H9 (cell line): ENCODE measurements at regions not wholly inside any gene's neighbourhood (a gene's known extent, or its start where the extent isn't known, plus 50 kb on each side); places are given as distances from the start of the nearest gene placed in this dataset.
A peak's percentile ranks its signal among the peaks of the same experiment; 100 is the strongest.

ENCODE experiments used
- DNase-seq: peaks from one replicate; pipeline ENCODE4 v3.0.0-alpha.2; 2017
- H2AFZ ChIP-seq: one replicate; pipeline ENCODE4 v1.6.1; 2013; ENCODE audit warnings: mild to moderate bottlenecking, low read length, control low read depth, moderate library complexity
- H2AK5ac ChIP-seq: 2 replicates; pipeline ENCODE4 v1.6.1; 2013; ENCODE audit warnings: low read length, control low read depth, mixed read lengths; ENCODE audit not compliant: insufficient read length
- H2BK120ac ChIP-seq: one replicate; pipeline ENCODE4 v1.6.1; 2013; ENCODE audit warnings: low read depth, mild to moderate bottlenecking, low read length, control low read depth, inconsistent platforms; ENCODE audit not compliant: poor library complexity, severe bottlenecking
- H2BK12ac ChIP-seq: 2 replicates; pipeline ENCODE4 v1.6.1; 2013; ENCODE audit warnings: low read length, control low read depth, mixed read lengths, low read depth; ENCODE audit not compliant: insufficient read length
- H2BK15ac ChIP-seq: 2 replicates; pipeline ENCODE4 v1.6.1; 2013; ENCODE audit warnings: low read depth, low read length, control low read depth
- H2BK20ac ChIP-seq: one replicate; pipeline ENCODE4 v1.6.1; 2013; ENCODE audit warnings: low read depth, mild to moderate bottlenecking, low read length, control low read depth, inconsistent platforms; ENCODE audit not compliant: poor library complexity, severe bottlenecking
- H2BK5ac ChIP-seq: 2 replicates; pipeline ENCODE4 v1.6.1; 2013; ENCODE audit warnings: low read length, control low read depth, mixed read lengths; ENCODE audit not compliant: insufficient read length
- H3K14ac ChIP-seq: 2 replicates; pipeline ENCODE4 v1.6.1; 2013; ENCODE audit warnings: low read length, control low read depth; ENCODE audit not compliant: insufficient read depth
- H3K18ac ChIP-seq: 2 replicates; pipeline ENCODE4 v1.6.1; 2013; ENCODE audit warnings: low read depth, mild to moderate bottlenecking, mixed read lengths, low read length, control low read depth; ENCODE audit not compliant: insufficient read length
- H3K23ac ChIP-seq: 2 replicates; pipeline ENCODE4 v1.6.1; 2013; ENCODE audit warnings: low read length, control low read depth, mixed read lengths, low read depth; ENCODE audit not compliant: insufficient read length
- H3K23me2 ChIP-seq: 2 replicates; pipeline ENCODE4 v1.6.1; 2013; ENCODE audit warnings: low read depth, mild to moderate bottlenecking, mixed read lengths, low read length, control low read depth; ENCODE audit not compliant: insufficient read length, poor library complexity, severe bottlenecking
- H3K27ac ChIP-seq: 2 replicates; pipeline ENCODE4 v1.5.1; 2013; ENCODE audit warnings: low read length, control low read depth, mixed read lengths, low read depth; ENCODE audit not compliant: insufficient read length
- H3K27me3 ChIP-seq: 2 replicates; pipeline ENCODE4 v1.6.1; 2013; ENCODE audit warnings: low read length, control low read depth, inconsistent platforms; ENCODE audit not compliant: insufficient read depth
- H3K4ac ChIP-seq: 2 replicates; pipeline ENCODE4 v1.6.1; 2013; ENCODE audit warnings: low read depth, mild to moderate bottlenecking, control low read depth, inconsistent platforms, low read length, moderate library complexity
- H3K4me1 ChIP-seq: 2 replicates; pipeline ENCODE4 v1.6.1; 2013; ENCODE audit warnings: low read length, control low read depth, inconsistent platforms; ENCODE audit not compliant: insufficient read depth
- H3K4me2 ChIP-seq: 2 replicates; pipeline ENCODE4 v1.6.1; 2013; ENCODE audit warnings: low read length, control low read depth, mixed read lengths; ENCODE audit not compliant: insufficient read length, insufficient read depth
- H3K56ac ChIP-seq: 2 replicates; pipeline ENCODE4 v1.6.1; 2013; ENCODE audit warnings: low read depth, mild to moderate bottlenecking, mixed read lengths, low read length, control low read depth; ENCODE audit not compliant: insufficient read length
- H3K79me1 ChIP-seq: 2 replicates; pipeline ENCODE4 v1.6.1; 2013; ENCODE audit warnings: low read depth, mild to moderate bottlenecking, moderate library complexity, low read length, control low read depth, inconsistent platforms; ENCODE audit not compliant: insufficient read depth, poor library complexity, severe bottlenecking
- H3K79me2 ChIP-seq: 2 replicates; pipeline ENCODE4 v1.6.1; 2013; ENCODE audit warnings: low read length, control low read depth, inconsistent platforms; ENCODE audit not compliant: insufficient read depth
- H3K9ac ChIP-seq: 2 replicates; pipeline ENCODE4 v1.6.1; 2013; ENCODE audit warnings: low read length, control low read depth, mixed read lengths; ENCODE audit not compliant: insufficient read length; ENCODE audit errors: extremely low read depth
- H3K9me3 ChIP-seq: one replicate; pipeline ENCODE4 v1.6.1; 2013; ENCODE audit warnings: low read depth, low read length, inconsistent platforms; ENCODE audit not compliant: control insufficient read depth
- H3T11ph ChIP-seq: one replicate; pipeline ENCODE4 v1.6.1; 2013; ENCODE audit warnings: mild to moderate bottlenecking, low read length, control low read depth, inconsistent platforms
- H4K20me1 ChIP-seq: one replicate; pipeline ENCODE4 v1.6.1; 2013; ENCODE audit not compliant: control insufficient read depth, insufficient read length, insufficient read depth
- H4K5ac ChIP-seq: 2 replicates; pipeline ENCODE4 v1.6.1; 2013; ENCODE audit warnings: low read depth, mild to moderate bottlenecking, mixed read lengths, low read length, control low read depth; ENCODE audit not compliant: insufficient read length
- H4K8ac ChIP-seq: replicated peaks from 2 replicates; pipeline ENCODE4 v1.6.1; 2013; ENCODE audit warnings: low read length, control low read depth, mixed read lengths, low read depth; ENCODE audit not compliant: insufficient read length
- H4K91ac ChIP-seq: 2 replicates; pipeline ENCODE4 v1.6.1; 2013; ENCODE audit warnings: low read depth, mild to moderate bottlenecking, moderate library complexity, mixed read lengths, low read length, control low read depth; ENCODE audit not compliant: insufficient read length
- H3K27ac Mint-ChIP-seq, 3 experiments: 2 replicates in 2 of 3; 3 replicates in 1 of 3; pipeline ENCODE4 v1.8.0; 2020 to 2021; ENCODE audit warnings: mixed read lengths in 3 of 3, mild to moderate bottlenecking in 1 of 3, moderate library complexity in 1 of 3
- H3K27me3 Mint-ChIP-seq: 2 replicates; pipeline ENCODE4 v1.8.0; 2021; ENCODE audit warnings: low read depth, mild to moderate bottlenecking, moderate library complexity, mixed read lengths
- H3K36me3 Mint-ChIP-seq, 3 experiments: 2 replicates in 2 of 3; 3 replicates in 1 of 3; pipeline ENCODE4 v1.8.0; 2020 to 2021; ENCODE audit warnings: low read depth in 3 of 3, mixed read lengths in 3 of 3; ENCODE audit not compliant: insufficient read depth in 1 of 3
- H3K4me1 Mint-ChIP-seq, 2 experiments: 2 replicates each; pipeline ENCODE4 v1.8.0; 2020; ENCODE audit warnings: mixed read lengths in 2 of 2
- H3K4me3 Mint-ChIP-seq, 2 experiments: 2 replicates in 1 of 2; 3 replicates in 1 of 2; pipeline ENCODE4 v1.8.0; 2020 to 2021; ENCODE audit warnings: mild to moderate bottlenecking in 2 of 2, mixed read lengths in 2 of 2, moderate library complexity in 1 of 2
- H3K9me3 Mint-ChIP-seq, 2 experiments: 2 replicates in 1 of 2; 3 replicates in 1 of 2; pipeline ENCODE4 v1.8.0; 2020; ENCODE audit warnings: mild to moderate bottlenecking in 2 of 2, mixed read lengths in 2 of 2, moderate library complexity in 1 of 2
- WGBS: extraction: QIAGEN DNeasy Blood & Tissue Kit; methylation state at CpG from one replicate; pipeline ENCODE4 v1.1.7; 2013; ENCODE audit warnings: missing lambda C conversion rate, low lambda C conversion rate, mixed read lengths; ENCODE audit not compliant: insufficient read length; ENCODE audit errors: extremely low coverage; 5-methylcytosine and 5-hydroxymethylcytosine counted together
- TF ChIP-seq, protein P1 (sequence below): fragments of 200-600 bp; sonication (generic); conservative IDR thresholded peaks from 3 replicates; pipeline ENCODE4 v1.8.0; 2021; ENCODE audit warnings: antibody characterized with exemption, mild to moderate bottlenecking

GRCh38 chr10:121288011-121288410 is 310.2 kb downstream of the FGFR2 start:
- H3K36me3 Mint-ChIP-seq: peaks cover 0 to 15% (median 0%) of the 10 kb centered on the region in 3 experiments; a peak in 3 of 7 replicates
- Histone ChIP-seq H3K27me3 (no peaks in the 10 kb centered on the region), H3K56ac (no peak overlapping the region), H2BK5ac (no peak overlapping the region), H3K9ac (no peak overlapping the region), H3K79me2 (no peaks in the 10 kb centered on the region), H3K14ac (no peak overlapping the region), H3K4me1 (peaks cover 26% of the 10 kb centered on the region), H3K4ac (no peak overlapping the region), H2AFZ (no peak overlapping the region), H3K18ac (no peak overlapping the region), H3T11ph (no peak overlapping the region), H2BK15ac (no peak overlapping the region), H3K23ac (no peak overlapping the region), H3K27ac (peak overlapping the region; percentile 32), H4K20me1 (no peaks in the 10 kb centered on the region), H4K8ac (no peak overlapping the region), H3K79me1 (no peaks in the 10 kb centered on the region), H4K5ac (no peak overlapping the region), H2AK5ac (no peak overlapping the region), H3K4me2 (no peak overlapping the region), H3K23me2 (no peaks in the 10 kb centered on the region), H4K91ac (no peak overlapping the region), H2BK120ac (no peak overlapping the region), H2BK20ac (no peak overlapping the region), H3K9me3 (no peaks in the 10 kb centered on the region), H2BK12ac (no peak overlapping the region)
- peak overlapping the region in 2 of 3 experiments; percentile 66 to 74; a peak in 6 of 7 replicates for H3K27ac Mint-ChIP-seq
- H3K27me3 Mint-ChIP-seq: no peaks in the 10 kb centered on the region; the same call in 1 of the 2 replicates
- no CpG with 5 or more reads among the region's 1 CpG for WGBS
- TF ChIP-seq, protein P1, sequence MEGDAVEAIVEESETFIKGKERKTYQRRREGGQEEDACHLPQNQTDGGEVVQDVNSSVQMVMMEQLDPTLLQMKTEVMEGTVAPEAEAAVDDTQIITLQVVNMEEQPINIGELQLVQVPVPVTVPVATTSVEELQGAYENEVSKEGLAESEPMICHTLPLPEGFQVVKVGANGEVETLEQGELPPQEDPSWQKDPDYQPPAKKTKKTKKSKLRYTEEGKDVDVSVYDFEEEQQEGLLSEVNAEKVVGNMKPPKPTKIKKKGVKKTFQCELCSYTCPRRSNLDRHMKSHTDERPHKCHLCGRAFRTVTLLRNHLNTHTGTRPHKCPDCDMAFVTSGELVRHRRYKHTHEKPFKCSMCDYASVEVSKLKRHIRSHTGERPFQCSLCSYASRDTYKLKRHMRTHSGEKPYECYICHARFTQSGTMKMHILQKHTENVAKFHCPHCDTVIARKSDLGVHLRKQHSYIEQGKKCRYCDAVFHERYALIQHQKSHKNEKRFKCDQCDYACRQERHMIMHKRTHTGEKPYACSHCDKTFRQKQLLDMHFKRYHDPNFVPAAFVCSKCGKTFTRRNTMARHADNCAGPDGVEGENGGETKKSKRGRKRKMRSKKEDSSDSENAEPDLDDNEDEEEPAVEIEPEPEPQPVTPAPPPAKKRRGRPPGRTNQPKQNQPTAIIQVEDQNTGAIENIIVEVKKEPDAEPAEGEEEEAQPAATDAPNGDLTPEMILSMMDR: no peak
- H3K4me3 Mint-ChIP-seq: peak overlapping the region in 1 of 2 experiments; percentile 20; a peak in 1 of 5 replicates
- H3K9me3 Mint-ChIP-seq: peaks cover 3 to 4% of the 10 kb centered on the region in 2 experiments; a peak in 3 of 5 replicates
- peaks cover 49 to 69% of the 10 kb centered on the region in 2 experiments for H3K4me1 Mint-ChIP-seq
- no peak for DNase-seq
